ENCODE measurements at regions not wholly inside any gene's neighbourhood (a gene's known extent, or its start where the extent isn't known, plus 50 kb on each side); places are given as distances from the start of the nearest gene placed in this dataset.

DNA sequence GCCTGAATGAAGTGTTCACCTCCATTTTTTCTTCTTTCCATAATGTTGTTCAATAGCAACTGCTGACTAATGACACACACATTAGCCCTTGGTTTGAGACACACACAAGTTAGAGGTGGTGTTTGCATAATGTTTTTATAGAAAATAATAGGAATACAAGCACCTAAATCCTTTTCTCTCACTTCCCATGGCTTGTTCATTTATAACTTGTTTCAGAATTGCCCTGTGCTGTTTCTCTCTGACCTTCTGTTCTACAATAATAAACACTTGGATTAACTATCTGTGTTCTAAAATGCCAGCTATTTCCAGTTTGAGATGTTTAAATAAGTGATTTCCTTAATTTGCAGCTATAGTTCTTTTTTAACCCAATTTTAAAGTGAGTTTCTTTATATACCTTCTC is 525.1 kb upstream of the ROBO2 start:
- no peak overlapping the region for H3K4me3 ChIP-seq (ENCODE audit: insufficient read depth in 1 of 2, low read depth in 1 of 2, low read length in 2 of 2)
- H3K4me1 ChIP-seq (ENCODE audit: control insufficient read depth, insufficient read depth, low read depth, low read length) = no peaks in the 10 kb centered on the region
- no peak overlapping the region for H2BK12ac ChIP-seq (ENCODE audit: low read length in 2 of 2)
- no peak overlapping the region for H3K18ac ChIP-seq (ENCODE audit: low read depth in 1 of 2, low read length in 2 of 2)
- DNase-seq = peak; percentile 29
- no peak overlapping the region for H3K9ac ChIP-seq (ENCODE audit: low read length)
- no peaks in the 10 kb centered on the region for H3K27me3 ChIP-seq (ENCODE audit: control insufficient read depth in 1 of 2, insufficient read depth in 1 of 2, low read length in 2 of 2)
- H4K8ac ChIP-seq (ENCODE audit: low read length) = no peak overlapping the region
- H2AK5ac ChIP-seq (ENCODE audit: low read length, severe bottlenecking) = no peak overlapping the region
- H3K14ac ChIP-seq (ENCODE audit: low read length in 2 of 2) = no peak overlapping the region
- no peak overlapping the region for H2BK5ac ChIP-seq (ENCODE audit: low read depth, low read length, poor library complexity, severe bottlenecking)
- no peak overlapping the region for H3K4me2 ChIP-seq (ENCODE audit: low read length, poor library complexity, severe bottlenecking)
- H3K23ac ChIP-seq (ENCODE audit: low read length in 2 of 2) = no peak overlapping the region
- no peak overlapping the region for H3K27ac ChIP-seq (ENCODE audit: low read length, poor library complexity, severe bottlenecking)
- no peak overlapping the region for H2BK120ac ChIP-seq (ENCODE audit: low read depth, low read length)
- H3K9me3 ChIP-seq (ENCODE audit: control insufficient read depth, low read length) = no peaks in the 10 kb centered on the region
- H3K36me3 ChIP-seq (ENCODE audit: control insufficient read depth in 1 of 2, insufficient read depth in 2 of 2, low read depth in 1 of 2, low read length in 2 of 2) = no peaks in the 10 kb centered on the region
- H2BK15ac ChIP-seq (ENCODE audit: low read depth, poor library complexity, severe bottlenecking) = no peak overlapping the region
- H3K4ac ChIP-seq (ENCODE audit: low read depth in 1 of 2, low read length in 2 of 2) = no peak overlapping the region
- no peak overlapping the region for H4K91ac ChIP-seq (ENCODE audit: low read length)
- no peaks in the 10 kb centered on the region for H3K79me1 ChIP-seq (replicated peaks; ENCODE audit: low read length, poor library complexity, severe bottlenecking)
- no peak overlapping the region for H2AFZ ChIP-seq (ENCODE audit: low read depth, low read length)

GRCh38 chr3:76523337-76523736 is 516.6 kb upstream of the ROBO2 start:
- no peak overlapping the region for H3K14ac ChIP-seq (ENCODE audit: low read length in 2 of 2)
- no peaks in the 10 kb centered on the region for H3K4me1 ChIP-seq (ENCODE audit: control insufficient read depth, insufficient read depth, low read depth, low read length)
- WGBS = no CpG with 5 or more reads among the region's 1 CpG
- DNase-seq = peak; percentile 32
- no peak overlapping the region for H2BK5ac ChIP-seq (ENCODE audit: low read depth, low read length, poor library complexity, severe bottlenecking)
- H2BK15ac ChIP-seq (ENCODE audit: low read depth, poor library complexity, severe bottlenecking) = no peak overlapping the region
- H3K36me3 ChIP-seq (ENCODE audit: control insufficient read depth in 1 of 2, insufficient read depth in 2 of 2, low read depth in 1 of 2, low read length in 2 of 2) = no peaks in the 10 kb centered on the region
- H3K9me3 ChIP-seq (ENCODE audit: control insufficient read depth, low read length) = no peaks in the 10 kb centered on the region
- H3K4me2 ChIP-seq (ENCODE audit: low read length, poor library complexity, severe bottlenecking) = no peak overlapping the region
- H3K18ac ChIP-seq (ENCODE audit: low read depth in 1 of 2, low read length in 2 of 2) = no peak overlapping the region
- no peak overlapping the region for H3K4me3 ChIP-seq (ENCODE audit: insufficient read depth in 1 of 2, low read depth in 1 of 2, low read length in 2 of 2)
- H2AK5ac ChIP-seq (ENCODE audit: low read length, severe bottlenecking) = no peak overlapping the region
- no peak overlapping the region for H2AFZ ChIP-seq (ENCODE audit: low read depth, low read length)
- H3K27ac ChIP-seq (ENCODE audit: low read length, poor library complexity, severe bottlenecking) = no peak overlapping the region
- H3K9ac ChIP-seq (ENCODE audit: low read length) = no peak overlapping the region
- H2BK12ac ChIP-seq (ENCODE audit: low read length in 2 of 2) = no peak overlapping the region
- H3K79me1 ChIP-seq (replicated peaks; ENCODE audit: low read length, poor library complexity, severe bottlenecking) = no peaks in the 10 kb centered on the region
- H3K4ac ChIP-seq (ENCODE audit: low read depth in 1 of 2, low read length in 2 of 2) = no peak overlapping the region
- H3K23ac ChIP-seq (ENCODE audit: low read length in 2 of 2) = no peak overlapping the region
- no peak overlapping the region for H4K8ac ChIP-seq (ENCODE audit: low read length)
- no peak overlapping the region for H4K91ac ChIP-seq (ENCODE audit: low read length)
- no peak overlapping the region for H2BK120ac ChIP-seq (ENCODE audit: low read depth, low read length)
- H3K27me3 ChIP-seq (ENCODE audit: control insufficient read depth in 1 of 2, insufficient read depth in 1 of 2, low read length in 2 of 2) = no peaks in the 10 kb centered on the region

GRCh38 chr3:76525726-76526125 is 514.2 kb upstream of the ROBO2 start:
- no peak overlapping the region for H4K8ac ChIP-seq (ENCODE audit: low read length)
- H2BK120ac ChIP-seq (ENCODE audit: low read depth, low read length) = no peak overlapping the region
- no peak overlapping the region for H3K4ac ChIP-seq (ENCODE audit: low read depth in 1 of 2, low read length in 2 of 2)
- no peak overlapping the region for H2BK15ac ChIP-seq (ENCODE audit: low read depth, poor library complexity, severe bottlenecking)
- H2AK5ac ChIP-seq (ENCODE audit: low read length, severe bottlenecking) = no peak overlapping the region
- H4K91ac ChIP-seq (ENCODE audit: low read length) = no peak overlapping the region
- no peaks in the 10 kb centered on the region for H3K9me3 ChIP-seq (ENCODE audit: control insufficient read depth, low read length)
- H3K4me1 ChIP-seq (ENCODE audit: control insufficient read depth, insufficient read depth, low read depth, low read length) = no peaks in the 10 kb centered on the region
- H3K4me2 ChIP-seq (ENCODE audit: low read length, poor library complexity, severe bottlenecking) = no peak overlapping the region
- H3K36me3 ChIP-seq (ENCODE audit: control insufficient read depth in 1 of 2, insufficient read depth in 2 of 2, low read depth in 1 of 2, low read length in 2 of 2) = no peaks in the 10 kb centered on the region
- H3K9ac ChIP-seq (ENCODE audit: low read length) = no peak overlapping the region
- no peak overlapping the region for H2BK12ac ChIP-seq (ENCODE audit: low read length in 2 of 2)
- H3K79me1 ChIP-seq (replicated peaks; ENCODE audit: low read length, poor library complexity, severe bottlenecking) = no peaks in the 10 kb centered on the region
- H2BK5ac ChIP-seq (ENCODE audit: low read depth, low read length, poor library complexity, severe bottlenecking) = no peak overlapping the region
- no peak overlapping the region for H3K18ac ChIP-seq (ENCODE audit: low read depth in 1 of 2, low read length in 2 of 2)
- H3K23ac ChIP-seq (ENCODE audit: low read length in 2 of 2) = no peak overlapping the region
- no peak overlapping the region for H3K4me3 ChIP-seq (ENCODE audit: insufficient read depth in 1 of 2, low read depth in 1 of 2, low read length in 2 of 2)
- H3K27ac ChIP-seq (ENCODE audit: low read length, poor library complexity, severe bottlenecking) = no peak overlapping the region
- no peak for DNase-seq
- H3K14ac ChIP-seq (ENCODE audit: low read length in 2 of 2) = no peak overlapping the region
- H2AFZ ChIP-seq (ENCODE audit: low read depth, low read length) = no peak overlapping the region
- H3K27me3 ChIP-seq (ENCODE audit: control insufficient read depth in 1 of 2, insufficient read depth in 1 of 2, low read length in 2 of 2) = no peaks in the 10 kb centered on the region
- no CpG with 5 or more reads among the region's 2 CpGs for WGBS

GRCh38 chr3:76527773-76528172 is 512.1 kb upstream of the ROBO2 start:
- Histone ChIP-seq H3K9me3 (ENCODE audit: control insufficient read depth, low read length) (no peaks in the 10 kb centered on the region), H4K91ac (ENCODE audit: low read length) (no peak overlapping the region), H2BK5ac (ENCODE audit: low read depth, low read length, poor library complexity, severe bottlenecking) (no peak overlapping the region), H2BK12ac (ENCODE audit: low read length in 2 of 2) (no peak overlapping the region), H3K14ac (ENCODE audit: low read length in 2 of 2) (no peak overlapping the region), H3K9ac (ENCODE audit: low read length) (no peak overlapping the region), H3K4me1 (ENCODE audit: control insufficient read depth, insufficient read depth, low read depth, low read length) (no peaks in the 10 kb centered on the region), H2BK120ac (ENCODE audit: low read depth, low read length) (no peak overlapping the region), H3K4me2 (ENCODE audit: low read length, poor library complexity, severe bottlenecking) (no peak overlapping the region), H3K23ac (ENCODE audit: low read length in 2 of 2) (no peak overlapping the region), H2AK5ac (ENCODE audit: low read length, severe bottlenecking) (no peak overlapping the region), H4K8ac (ENCODE audit: low read length) (no peak overlapping the region), H3K4ac (ENCODE audit: low read depth in 1 of 2, low read length in 2 of 2) (no peak overlapping the region), H3K27me3 (ENCODE audit: control insufficient read depth in 1 of 2, insufficient read depth in 1 of 2, low read length in 2 of 2) (no peaks in the 10 kb centered on the region), H2AFZ (ENCODE audit: low read depth, low read length) (no peak overlapping the region), H3K27ac (ENCODE audit: low read length, poor library complexity, severe bottlenecking) (no peak overlapping the region), H3K79me1 (replicated peaks; ENCODE audit: low read length, poor library complexity, severe bottlenecking) (no peaks in the 10 kb centered on the region), H3K4me3 (ENCODE audit: insufficient read depth in 1 of 2, low read depth in 1 of 2, low read length in 2 of 2) (no peak overlapping the region), H3K18ac (ENCODE audit: low read depth in 1 of 2, low read length in 2 of 2) (no peak overlapping the region), H2BK15ac (ENCODE audit: low read depth, poor library complexity, severe bottlenecking) (no peak overlapping the region), H3K36me3 (ENCODE audit: control insufficient read depth in 1 of 2, insufficient read depth in 2 of 2, low read depth in 1 of 2, low read length in 2 of 2) (no peaks in the 10 kb centered on the region)
- no peak for DNase-seq

All from mesenchymal stem cell (in vitro differentiated cells and primary cell).